HG03095 (cell line): ENCODE measurements at regions not wholly inside any gene's neighbourhood (a gene's known extent, or its start where the extent isn't known, plus 50 kb on each side); places are given as distances from the start of the nearest gene placed in this dataset.

Experiments used
- ATAC-seq: cut with Tn5 transposase; IDR thresholded peaks from one replicate; pipeline ENCODE4 v1.9.1; 2021; ENCODE audit warnings: moderate library complexity; ENCODE audit not compliant: unreplicated experiment

- no peak for ATAC-seq
Measured at GRCh38 chr10:78184851-78185692, 151.4 kb downstream of the RPS24 start.

- no peak for ATAC-seq
Measured at GRCh38 chr10:78185693-78186055, 152.0 kb downstream of the RPS24 start.

- ATAC-seq, result no peak
Measured at GRCh38 chr10:78186572-78186971, 152.9 kb downstream of the RPS24 start.

GRCh38 chr10:78187371-78187770, 153.7 kb downstream of the RPS24 start:
- ATAC-seq, result no peak

- ATAC-seq, result no peak
Measured at GRCh38 chr10:78188446-78188845, 154.8 kb downstream of the RPS24 start.

- no peak for ATAC-seq
Measured at GRCh38 chr10:78190051-78190825, 156.6 kb downstream of the RPS24 start.

GRCh38 chr10:78191301-78191700, 157.6 kb downstream of the RPS24 start:
- no peak for ATAC-seq

- no peak for ATAC-seq
Measured at GRCh38 chr10:78193189-78193588, 159.5 kb downstream of the RPS24 start.

- ATAC-seq, result no peak
Measured at GRCh38 chr10:78194050-78194449, 160.4 kb downstream of the RPS24 start.

- no peak for ATAC-seq
Measured at GRCh38 chr10:78194539-78195402, 161.1 kb downstream of the RPS24 start.

- no peak for ATAC-seq
Measured at GRCh38 chr10:78196396-78196795, 162.7 kb downstream of the RPS24 start.

GRCh38 chr10:78196964-78197363, 163.3 kb downstream of the RPS24 start:
- ATAC-seq, result no peak

- no peak for ATAC-seq
Measured at GRCh38 chr10:78197628-78198272, 164.1 kb downstream of the RPS24 start.

- ATAC-seq, result no peak
Measured at GRCh38 chr10:78199005-78199725, 165.5 kb downstream of the RPS24 start.

GRCh38 chr10:78199759-78200158, 166.1 kb downstream of the RPS24 start:
- ATAC-seq, result no peak

- no peak for ATAC-seq
Measured at GRCh38 chr10:78200686-78201085, 167.0 kb downstream of the RPS24 start.

- no peak for ATAC-seq
Measured at GRCh38 chr10:78202386-78202785, 168.7 kb downstream of the RPS24 start.

- no peak for ATAC-seq
Measured at GRCh38 chr10:78203915-78204818, 170.5 kb downstream of the RPS24 start.

- ATAC-seq, result no peak
Measured at GRCh38 chr10:78205457-78206016, 171.9 kb downstream of the RPS24 start.
